OCI-LY1 (cell line): ENCODE measurements at regions not wholly inside any gene's neighbourhood (a gene's known extent, or its start where the extent isn't known, plus 50 kb on each side); places are given as distances from the start of the nearest gene placed in this dataset.

Experiments used
- EZH2 ChIP-seq: fragments of 200-600 bp; sonication (generic), shearing (Covaris generic); IDR thresholded peaks from 2 replicates; pipeline ENCODE4 v1.8.0; 2017; ENCODE audit warnings: borderline replicate concordance, mixed run types, mild to moderate bottlenecking, antibody characterized with exemption, low read length, moderate library complexity, mixed read lengths
- TF ChIP-seq, protein P1 (sequence below): fragments of 200-600 bp; sonication (generic), shearing (Covaris generic); IDR thresholded peaks from 2 replicates; pipeline ENCODE4 v1.5.1; 2017; ENCODE audit warnings: mild to moderate bottlenecking, antibody characterized with exemption, low read length, moderate library complexity, mixed read lengths

DNA sequence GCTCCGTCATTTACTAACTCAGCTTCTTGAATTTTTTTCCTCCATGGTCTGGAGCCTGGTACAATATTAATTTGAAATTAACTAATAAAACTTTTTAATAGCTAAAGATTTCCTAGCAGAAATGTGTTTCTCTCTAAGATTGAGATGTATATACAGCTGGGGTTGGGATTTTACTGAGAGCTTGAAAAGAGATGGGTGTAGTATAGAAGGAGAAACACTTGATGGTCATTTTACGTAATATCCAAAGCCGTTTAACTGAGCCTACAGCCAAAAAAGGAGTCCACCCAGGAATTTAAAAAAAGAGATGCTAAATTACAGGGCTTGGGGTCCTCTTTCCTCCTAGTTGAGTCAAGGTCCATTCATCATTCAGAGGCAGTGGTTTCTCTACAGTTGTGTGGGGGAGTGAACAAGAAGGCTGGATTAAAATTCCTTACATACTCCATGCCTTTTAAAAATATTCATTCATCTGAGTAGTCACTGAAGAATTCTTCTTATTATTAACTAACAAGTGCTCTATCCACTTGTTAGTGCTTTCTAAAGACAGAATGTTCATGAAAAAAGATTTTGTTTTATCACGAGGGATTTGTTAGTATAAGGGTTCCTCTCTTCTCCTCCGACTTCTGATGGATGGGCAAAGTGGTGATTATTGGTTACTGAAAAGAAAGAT lies 255.3 kb upstream of the IL12A start:
- TF ChIP-seq, protein P1, sequence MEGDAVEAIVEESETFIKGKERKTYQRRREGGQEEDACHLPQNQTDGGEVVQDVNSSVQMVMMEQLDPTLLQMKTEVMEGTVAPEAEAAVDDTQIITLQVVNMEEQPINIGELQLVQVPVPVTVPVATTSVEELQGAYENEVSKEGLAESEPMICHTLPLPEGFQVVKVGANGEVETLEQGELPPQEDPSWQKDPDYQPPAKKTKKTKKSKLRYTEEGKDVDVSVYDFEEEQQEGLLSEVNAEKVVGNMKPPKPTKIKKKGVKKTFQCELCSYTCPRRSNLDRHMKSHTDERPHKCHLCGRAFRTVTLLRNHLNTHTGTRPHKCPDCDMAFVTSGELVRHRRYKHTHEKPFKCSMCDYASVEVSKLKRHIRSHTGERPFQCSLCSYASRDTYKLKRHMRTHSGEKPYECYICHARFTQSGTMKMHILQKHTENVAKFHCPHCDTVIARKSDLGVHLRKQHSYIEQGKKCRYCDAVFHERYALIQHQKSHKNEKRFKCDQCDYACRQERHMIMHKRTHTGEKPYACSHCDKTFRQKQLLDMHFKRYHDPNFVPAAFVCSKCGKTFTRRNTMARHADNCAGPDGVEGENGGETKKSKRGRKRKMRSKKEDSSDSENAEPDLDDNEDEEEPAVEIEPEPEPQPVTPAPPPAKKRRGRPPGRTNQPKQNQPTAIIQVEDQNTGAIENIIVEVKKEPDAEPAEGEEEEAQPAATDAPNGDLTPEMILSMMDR: no peak
- no peak for TF ChIP-seq EZH2
